Motor neuron (in vitro differentiated cells): ENCODE measurements at regions not wholly inside any gene's neighbourhood (a gene's known extent, or its start where the extent isn't known, plus 50 kb on each side); places are given as distances from the start of the nearest gene placed in this dataset.
"Not testable (repeated sequence)": the region's sequence is repeated elsewhere in the genome, so short reads cannot be mapped to it uniquely, and the experiment has no call there.

ENCODE experiments used
- ATAC-seq, 8 experiments: fragments of 200-7000 bp; cut with Tn5 transposase; replicated peaks in 6 of 8; 2 replicates each; pipeline ENCODE4 v1.8.0; 2021; ENCODE audit warnings: mild to moderate bottlenecking in 8 of 8, moderate library complexity in 8 of 8
- H3K27ac ChIP-seq, 2 donors: fragments of 250-450 bp; sonication (Bioruptor Pico); 2 replicates each; pipeline ENCODE4 v1.9.0; 2021; ENCODE audit warnings: antibody characterized with exemption in 2 of 2, mild to moderate bottlenecking in 2 of 2, moderate library complexity in 1 of 2
- H3K4me1 ChIP-seq, 2 donors: fragments of 250-450 bp; sonication (Bioruptor Pico); replicated peaks in 1 of 2; 2 replicates each; pipeline ENCODE4 v1.6.1; 2021; ENCODE audit warnings: antibody characterized with exemption in 2 of 2, mild to moderate bottlenecking in 2 of 2, moderate library complexity in 1 of 2
- H3K4me3 ChIP-seq, 5 donors: fragments of 250-450 bp; sonication (Bioruptor Pico); 2 replicates each; pipeline ENCODE4 v1.9.0; 2021; ENCODE audit warnings: antibody characterized with exemption in 5 of 5, mild to moderate bottlenecking in 5 of 5, moderate library complexity in 4 of 5
- WGBS, 10 experiments: fragments of 450-650 bp; shearing (Covaris generic); methylation state at CpG; one replicate each; pipeline ENCODE4 v1.0.0; 2022; 5-methylcytosine and 5-hydroxymethylcytosine counted together
- in situ Hi-C, 9 experiments: fragments of 400-800 bp; cut with MboI; loops; one replicate each; pipeline ENCODE4 v1.15.0; 2021; ENCODE audit warnings: low sequenced_read_pairs in 9 of 9, low pct_unique_long_range_greater_than_20kb in 2 of 9; ENCODE audit not compliant: unreplicated experiment in 9 of 9

GRCh38 chr7:113770146-113770738 lies 148.6 kb downstream of the PPP1R3A start:
- no peak overlapping the region for H3K27ac ChIP-seq
- in situ Hi-C loops, result no loop called here
- no peak for ATAC-seq
- H3K4me1 ChIP-seq, result no peaks in the 10 kb centered on the region
- no peak overlapping the region for H3K4me3 ChIP-seq
- WGBS, 10 experiments, result 4 to 100% (median 87%) methylated on average over 1 to 7 of the region's 12 CpGs; no CpG with 5 or more reads in 1 of the 10 experiments

- Histone ChIP-seq H3K4me3 (no peak overlapping the region), H3K4me1 (no peaks in the 10 kb centered on the region), H3K27ac (no peak overlapping the region)
- WGBS, 10 experiments, result 0 to 100% (median 87%) methylated on average over 1 of the region's 1 CpG; no CpG with 5 or more reads in 2 of the 10 experiments
- no peak for ATAC-seq
- in situ Hi-C loops, result no loop called here
Observed at GRCh38 chr7:113768387-113768786, 150.4 kb downstream of the PPP1R3A start.

GRCh38 chr7:113764401-113765035 lies 154.3 kb downstream of the PPP1R3A start:
- in situ Hi-C loops, result no loop called here
- no peak overlapping the region for H3K27ac ChIP-seq
- no peak overlapping the region for H3K4me3 ChIP-seq
- ATAC-seq, result no peak
- 5 to 100% (median 75%) methylated on average over 1 to 2 of the region's 2 CpGs for WGBS, 10 experiments
- no peaks in the 10 kb centered on the region for H3K4me1 ChIP-seq

- H3K4me1 ChIP-seq, result no peaks in the 10 kb centered on the region
- H3K4me3 ChIP-seq, result no peak overlapping the region
- ATAC-seq, result no peak
- WGBS, 10 experiments, result 0 to 100% (median 36%) methylated on average over 1 to 3 of the region's 3 CpGs
- no peak overlapping the region for H3K27ac ChIP-seq
- in situ Hi-C loops, result no loop called here
Observed at GRCh38 chr7:113763226-113763625, 155.6 kb downstream of the PPP1R3A start.

GRCh38 chr7:113756250-113756649 lies 162.6 kb downstream of the PPP1R3A start:
- in situ Hi-C loops, result no loop called here
- WGBS, 10 experiments, result 7 to 100% (median 90%) methylated on average over 1 of the region's 1 CpG; no CpG with 5 or more reads in 5 of the 10 experiments
- Histone ChIP-seq H3K4me3 (no peak overlapping the region), H3K27ac (no peak overlapping the region), H3K4me1 (no peaks in the 10 kb centered on the region)
- no peak for ATAC-seq

- in situ Hi-C loops, result no loop called here
- 0 to 100% (median 80%) methylated on average over 1 to 3 of the region's 3 CpGs for WGBS, 10 experiments
Observed at GRCh38 chr7:113752689-113753088, 166.1 kb downstream of the PPP1R3A start.

GRCh38 chr7:113752289-113752688 lies 166.5 kb downstream of the PPP1R3A start:
- no peaks in the 10 kb centered on the region for H3K4me1 ChIP-seq
- H3K27ac ChIP-seq, result no peak overlapping the region
- in situ Hi-C loops, result no loop called here
- ATAC-seq, result no peak
- 0 to 100% (median 59%) methylated on average over 1 to 2 of the region's 2 CpGs for whole genome bisulfite sequencing, 10 experiments
- H3K4me3 ChIP-seq, result no peak overlapping the region

More at GRCh38 chr7:113752689-113753088, 166.1 kb downstream of the PPP1R3A start:
- no peak overlapping the region for H3K27ac ChIP-seq
- no peak overlapping the region for H3K4me3 ChIP-seq
- H3K4me1 ChIP-seq, result no peaks in the 10 kb centered on the region
- no peak for ATAC-seq

GRCh38 chr7:113751547-113751946 lies 167.3 kb downstream of the PPP1R3A start:
- no peak for ATAC-seq
- Histone ChIP-seq H3K4me3 (no peak overlapping the region), H3K27ac (no peak overlapping the region), H3K4me1 (no peaks in the 10 kb centered on the region)
- in situ Hi-C loops, result no loop called here
- 0 to 100% (median 60%) methylated on average over 1 of the region's 1 CpG; no CpG with 5 or more reads in 1 of the 10 experiments for WGBS, 10 experiments

GRCh38 chr7:113748385-113748784 lies 170.4 kb downstream of the PPP1R3A start:
- H3K4me1 ChIP-seq, in situ Hi-C loops, ATAC-seq, H3K4me3 ChIP-seq, H3K27ac ChIP-seq: not testable (repeated sequence)
- 80% methylated on average over 1 of the region's 5 CpGs; no CpG with 5 or more reads in 9 of the 10 experiments for WGBS, 10 experiments

GRCh38 chr7:113742946-113743431 lies 175.8 kb downstream of the PPP1R3A start:
- ATAC-seq, in situ Hi-C loops: not testable (repeated sequence)

GRCh38 chr7:113742377-113742776 lies 176.4 kb downstream of the PPP1R3A start:
- no peak overlapping the region for H3K4me3 ChIP-seq

More at GRCh38 chr7:113742946-113743431, 175.8 kb downstream of the PPP1R3A start:
- H3K27ac ChIP-seq, H3K4me1 ChIP-seq: not testable (repeated sequence)
- peak overlapping the region in 1 of 5 donors; percentile 10 for H3K4me3 ChIP-seq
- WGBS, 10 experiments, result 59 to 100% (median 92%) methylated on average over 3 to 24 of the region's 34 CpGs; no CpG with 5 or more reads in 1 of the 10 experiments

GRCh38 chr7:113731571-113731970 lies 187.2 kb downstream of the PPP1R3A start:
- in situ Hi-C loops, result no loop called here
- peak in 1 of 8 experiments; percentile 49 for ATAC-seq
- H3K27ac ChIP-seq, result no peak overlapping the region
- peaks cover 0 to 16% of the 10 kb centered on the region in 2 donors for H3K4me1 ChIP-seq
- no peak overlapping the region for H3K4me3 ChIP-seq
- WGBS, 10 experiments, result 0 to 93% (median 59%) methylated on average over 1 to 3 of the region's 3 CpGs

More at GRCh38 chr7:113742377-113742776, 176.4 kb downstream of the PPP1R3A start:
- ATAC-seq, result no peak
- in situ Hi-C loops, result no loop called here
- 11 to 100% (median 91%) methylated on average over 1 to 2 of the region's 2 CpGs; no CpG with 5 or more reads in 1 of the 10 experiments for WGBS, 10 experiments
- H3K4me1 ChIP-seq, result no peaks in the 10 kb centered on the region
- no peak overlapping the region for H3K27ac ChIP-seq

- no peak for ATAC-seq
- H3K4me1 ChIP-seq, result peaks cover 0 to 16% of the 10 kb centered on the region in 2 donors
- 0 to 100% (median 67%) methylated on average over 1 of the region's 1 CpG; no CpG with 5 or more reads in 1 of the 10 experiments for WGBS, 10 experiments
- no peak overlapping the region for H3K27ac ChIP-seq
- in situ Hi-C loops, result no loop called here
- no peak overlapping the region for H3K4me3 ChIP-seq
Observed at GRCh38 chr7:113730309-113730955, 188.4 kb downstream of the PPP1R3A start.
